Neuronal stem cell (in vitro differentiated cells): ENCODE measurements at regions not wholly inside any gene's neighbourhood (a gene's known extent, or its start where the extent isn't known, plus 50 kb on each side); places are given as distances from the start of the nearest gene placed in this dataset.

Source experiments
- DNase-seq: peaks from one replicate; pipeline ENCODE4 v3.0.0-alpha.2; 2013; ENCODE audit warnings: low spot score
- H2AFZ ChIP-seq: one replicate; pipeline ENCODE4 v1.6.1; 2013; ENCODE audit warnings: mild to moderate bottlenecking, low read length, inconsistent platforms
- H2AK5ac ChIP-seq: 2 replicates; pipeline ENCODE4 v1.6.1; 2013; ENCODE audit warnings: low read depth, mild to moderate bottlenecking, inconsistent platforms, low read length, moderate library complexity, mixed read lengths
- H2BK120ac ChIP-seq: 2 replicates; pipeline ENCODE4 v1.6.1; 2013; ENCODE audit warnings: low read depth, mild to moderate bottlenecking, inconsistent platforms, low read length, moderate library complexity, mixed read lengths
- H2BK12ac ChIP-seq: one replicate; pipeline ENCODE4 v1.6.1; 2013; ENCODE audit warnings: low read length, inconsistent platforms
- H2BK15ac ChIP-seq: 2 replicates; pipeline ENCODE4 v1.6.1; 2013; ENCODE audit warnings: mild to moderate bottlenecking, low read length, inconsistent platforms, mixed read lengths
- H2BK5ac ChIP-seq: one replicate; pipeline ENCODE4 v1.6.1; 2013; ENCODE audit warnings: inconsistent platforms, mild to moderate bottlenecking, low read length, moderate library complexity
- H3K14ac ChIP-seq: one replicate; pipeline ENCODE4 v1.6.1; 2013; ENCODE audit warnings: low read length, inconsistent platforms
- H3K18ac ChIP-seq: 2 replicates; pipeline ENCODE4 v1.6.1; 2013; ENCODE audit warnings: low read length, inconsistent platforms
- H3K23ac ChIP-seq: 2 replicates; pipeline ENCODE4 v1.6.1; 2013; ENCODE audit warnings: low read depth, mild to moderate bottlenecking, mixed read lengths, low read length, inconsistent platforms; ENCODE audit not compliant: poor library complexity
- H3K27ac ChIP-seq: replicated peaks from 3 replicates; pipeline ENCODE4 v1.5.1; 2013; ENCODE audit warnings: low read length, inconsistent platforms
- H3K27me3 ChIP-seq, 3 experiments: 2 replicates each; pipeline ENCODE4 v1.6.1; 2013; ENCODE audit warnings: low read length in 3 of 3, mild to moderate bottlenecking in 2 of 3, inconsistent platforms in 1 of 3, low read depth in 1 of 3, mixed read lengths in 1 of 3, moderate library complexity in 1 of 3; ENCODE audit not compliant: control insufficient read depth in 3 of 3, insufficient read depth in 3 of 3
- H3K36me3 ChIP-seq, 2 donors: replicated peaks in 1 of 2; 2 replicates each; pipeline ENCODE4 v1.6.1; 2013; ENCODE audit warnings: low read length in 2 of 2; ENCODE audit not compliant: control insufficient read depth in 2 of 2, insufficient read depth in 2 of 2
- H3K4ac ChIP-seq: 2 replicates; pipeline ENCODE4 v1.6.1; 2013; ENCODE audit warnings: inconsistent platforms, mild to moderate bottlenecking, low read length, moderate library complexity
- H3K4me1 ChIP-seq, 2 donors: 1 replicate in 1 of 2; 2 replicates in 1 of 2; pipeline ENCODE4 v1.6.1; 2013; ENCODE audit warnings: low read length in 2 of 2, low read depth in 1 of 2; ENCODE audit not compliant: control insufficient read depth in 2 of 2, insufficient read depth in 1 of 2
- H3K4me2 ChIP-seq: one replicate; pipeline ENCODE4 v1.6.1; 2013; ENCODE audit warnings: mild to moderate bottlenecking, low read length, inconsistent platforms; ENCODE audit not compliant: insufficient read depth, poor library complexity, severe bottlenecking
- H3K4me3 ChIP-seq, 2 donors: 2 replicates each; pipeline ENCODE4 v1.5.1; 2013; ENCODE audit warnings: low read length in 2 of 2, mild to moderate bottlenecking in 2 of 2, inconsistent platforms in 1 of 2, moderate library complexity in 1 of 2
- H3K79me1 ChIP-seq: one replicate; pipeline ENCODE4 v1.6.1; 2013; ENCODE audit warnings: low read depth, mild to moderate bottlenecking, inconsistent platforms, low read length, moderate library complexity
- H3K9ac ChIP-seq: one replicate; pipeline ENCODE4 v1.6.1; 2013; ENCODE audit warnings: mild to moderate bottlenecking, low read depth, low read length, inconsistent platforms; ENCODE audit not compliant: poor library complexity
- H3K9me3 ChIP-seq, 2 donors: replicated peaks in 1 of 2; 2 replicates each; pipeline versions ENCODE3 to v1.6.1; 2013; ENCODE audit warnings: low read length in 2 of 2, mild to moderate bottlenecking in 2 of 2, inconsistent platforms in 1 of 2, low read depth in 1 of 2, mixed read lengths in 1 of 2, moderate library complexity in 1 of 2; ENCODE audit not compliant: control insufficient read depth in 2 of 2, insufficient read depth in 1 of 2
- H4K8ac ChIP-seq: one replicate; pipeline ENCODE4 v1.6.1; 2013; ENCODE audit warnings: low read depth, mild to moderate bottlenecking, inconsistent platforms, low read length, moderate library complexity
- H4K91ac ChIP-seq: one replicate; pipeline ENCODE4 v1.6.1; 2013; ENCODE audit warnings: low read length, low read depth, mild to moderate bottlenecking, inconsistent platforms; ENCODE audit not compliant: poor library complexity
- WGBS, 2 donors: extraction: QIAGEN DNeasy Blood & Tissue Kit; methylation state at CpG; one replicate each; pipeline ENCODE4 v1.1.7; 2013; ENCODE audit warnings: missing lambda C conversion rate in 2 of 2, mixed read lengths in 1 of 2; ENCODE audit not compliant: insufficient read length in 2 of 2, insufficient replicate concordance in 1 of 2; ENCODE audit errors: extremely low coverage in 2 of 2; 5-methylcytosine and 5-hydroxymethylcytosine counted together

DNA sequence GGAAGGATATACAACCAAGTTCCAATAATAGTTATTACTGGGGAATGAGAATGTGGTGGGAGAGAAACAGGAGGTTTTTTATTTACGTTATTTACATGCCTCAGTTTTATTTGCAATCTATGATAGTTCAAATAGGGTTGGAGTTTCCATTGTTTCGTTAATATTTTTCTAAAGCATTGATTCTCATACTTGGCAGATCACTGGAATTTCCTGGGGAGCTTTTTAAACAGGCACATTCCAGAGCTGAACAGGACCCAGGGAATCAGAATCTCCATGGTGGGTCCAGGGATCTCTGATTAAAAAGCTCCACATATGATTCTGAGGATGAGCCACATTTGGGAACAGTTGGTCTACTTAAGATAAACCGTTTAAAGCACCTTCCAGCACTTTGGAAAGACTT, 123.9 kb downstream of the IL20RB start:
- no peak overlapping the region for H3K18ac ChIP-seq
- H3K14ac ChIP-seq: no peak overlapping the region
- H3K4me3 ChIP-seq: no peak overlapping the region
- no peak overlapping the region for H3K4me2 ChIP-seq
- H2BK15ac ChIP-seq: no peak overlapping the region
- H2BK12ac ChIP-seq: no peak overlapping the region
- WGBS, 2 donors: no CpG with 5 or more reads among the region's 3 CpGs
- no peak overlapping the region for H2BK5ac ChIP-seq
- no peak overlapping the region for H2BK120ac ChIP-seq
- no peaks in the 10 kb centered on the region for H3K79me1 ChIP-seq
- H3K4ac ChIP-seq: no peak overlapping the region
- H3K23ac ChIP-seq: no peak overlapping the region
- no peaks in the 10 kb centered on the region for H3K4me1 ChIP-seq
- H3K36me3 ChIP-seq: no peaks in the 10 kb centered on the region
- H4K91ac ChIP-seq: no peak overlapping the region
- no peak overlapping the region for H2AK5ac ChIP-seq
- H3K27me3 ChIP-seq: peaks cover 0 to 2% (median 0%) of the 10 kb centered on the region in 3 experiments
- DNase-seq: no peak
- no peak overlapping the region for H3K27ac ChIP-seq
- no peak overlapping the region for H3K9ac ChIP-seq
- no peak overlapping the region for H2AFZ ChIP-seq
- no peak overlapping the region for H4K8ac ChIP-seq
- H3K9me3 ChIP-seq: no peaks in the 10 kb centered on the region

DNA sequence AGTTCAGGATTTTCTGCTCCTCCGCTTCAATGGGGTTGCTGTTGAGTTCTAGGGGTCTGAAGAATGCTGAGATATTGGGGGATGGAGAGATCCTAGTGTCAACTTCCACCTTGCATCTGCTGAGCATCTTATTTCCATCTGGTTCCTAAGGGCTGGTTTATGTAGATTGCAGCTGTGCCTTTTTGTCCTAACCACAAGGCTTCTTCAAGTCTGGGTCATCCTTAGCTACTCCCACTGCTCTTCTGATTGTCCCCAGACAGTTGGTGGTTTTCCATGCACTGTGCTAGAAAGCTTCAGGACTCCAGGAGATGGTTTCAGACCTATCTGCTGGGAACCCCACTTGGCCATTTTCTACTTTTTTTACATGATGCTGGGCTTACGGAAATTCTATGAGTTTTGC, 125.0 kb downstream of the IL20RB start:
- no peak overlapping the region for H2AK5ac ChIP-seq
- no peak overlapping the region for H3K4me3 ChIP-seq
- no peaks in the 10 kb centered on the region for H3K36me3 ChIP-seq
- no peaks in the 10 kb centered on the region for H3K9me3 ChIP-seq
- no peak overlapping the region for H2BK5ac ChIP-seq
- no peak overlapping the region for H3K18ac ChIP-seq
- H2BK120ac ChIP-seq: no peak overlapping the region
- no CpG with 5 or more reads among the region's 2 CpGs for WGBS, 2 donors
- no peak overlapping the region for H2AFZ ChIP-seq
- no peak overlapping the region for H4K91ac ChIP-seq
- H2BK15ac ChIP-seq: no peak overlapping the region
- no peaks in the 10 kb centered on the region for H3K79me1 ChIP-seq
- H3K4me1 ChIP-seq: no peaks in the 10 kb centered on the region
- H2BK12ac ChIP-seq: no peak overlapping the region
- no peak overlapping the region for H3K4me2 ChIP-seq
- H3K27ac ChIP-seq: no peak overlapping the region
- DNase-seq: no peak
- no peak overlapping the region for H3K4ac ChIP-seq
- peaks cover 0 to 2% (median 0%) of the 10 kb centered on the region in 3 experiments for H3K27me3 ChIP-seq
- H3K9ac ChIP-seq: no peak overlapping the region
- no peak overlapping the region for H4K8ac ChIP-seq
- no peak overlapping the region for H3K23ac ChIP-seq
- H3K14ac ChIP-seq: no peak overlapping the region

DNA sequence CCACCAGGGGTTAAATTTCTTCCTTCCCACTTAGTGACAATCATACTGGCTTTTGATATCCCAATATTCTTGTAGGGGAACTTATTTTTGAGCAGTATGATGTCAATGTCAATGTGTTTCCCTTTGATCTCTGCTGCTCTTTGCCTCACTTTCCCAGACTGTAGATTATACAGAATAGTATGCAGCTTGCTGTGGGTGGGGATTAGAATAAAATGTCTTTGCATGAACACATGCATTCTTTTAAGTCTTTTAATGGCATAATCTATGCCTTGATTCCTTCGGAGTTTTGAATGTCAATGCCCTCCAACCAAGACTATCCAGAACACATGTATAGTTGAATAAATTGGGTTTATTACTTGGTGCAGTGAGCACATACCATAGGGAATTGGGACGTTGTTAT, 125.5 kb downstream of the IL20RB start:
- 100% methylated on average over 1 of the region's 2 CpGs; no CpG with 5 or more reads in 1 of the 2 donors for WGBS, 2 donors

DNA sequence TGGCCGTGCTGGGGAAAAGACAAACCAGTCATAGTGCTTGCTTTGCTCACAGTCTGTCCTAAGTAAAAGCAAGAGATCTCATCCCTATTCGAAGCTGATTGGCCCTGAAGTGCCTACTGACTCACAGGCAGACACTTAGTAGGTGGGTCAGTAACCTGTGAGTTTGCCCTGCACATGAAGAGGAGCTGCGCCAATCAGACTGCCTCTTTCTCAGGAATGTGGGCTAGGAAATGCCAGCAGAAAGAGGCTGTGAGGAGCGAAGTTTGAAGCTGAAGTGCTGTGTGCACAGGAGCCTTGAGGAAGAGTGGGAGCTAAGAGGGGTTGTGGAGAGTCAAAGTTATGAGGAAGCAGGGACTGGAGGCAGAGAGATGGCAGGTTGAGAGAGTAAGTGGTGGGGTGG, 126.8 kb downstream of the IL20RB start:
- no peak overlapping the region for H3K4me2 ChIP-seq
- no peaks in the 10 kb centered on the region for H3K79me1 ChIP-seq
- no peak overlapping the region for H3K18ac ChIP-seq
- no peaks in the 10 kb centered on the region for H3K36me3 ChIP-seq
- H4K8ac ChIP-seq: no peak overlapping the region
- peaks cover 0 to 2% (median 0%) of the 10 kb centered on the region in 3 experiments for H3K27me3 ChIP-seq
- H3K4me1 ChIP-seq: no peaks in the 10 kb centered on the region
- no CpG with 5 or more reads among the region's 4 CpGs for WGBS, 2 donors
- H3K9ac ChIP-seq: no peak overlapping the region
- H3K14ac ChIP-seq: no peak overlapping the region
- no peak overlapping the region for H2BK15ac ChIP-seq
- no peak overlapping the region for H2AK5ac ChIP-seq
- H3K23ac ChIP-seq: no peak overlapping the region
- DNase-seq: no peak
- no peak overlapping the region for H4K91ac ChIP-seq
- no peak overlapping the region for H3K4ac ChIP-seq
- no peak overlapping the region for H3K27ac ChIP-seq
- no peak overlapping the region for H2BK120ac ChIP-seq
- no peaks in the 10 kb centered on the region for H3K9me3 ChIP-seq
- no peak overlapping the region for H2AFZ ChIP-seq
- H2BK12ac ChIP-seq: no peak overlapping the region
- H2BK5ac ChIP-seq: no peak overlapping the region
- no peak overlapping the region for H3K4me3 ChIP-seq

More for the DNA sequence above, 125.5 kb downstream of the IL20RB start:
- Histone ChIP-seq H3K4me2 (no peak overlapping the region), H2AK5ac (no peak overlapping the region), H3K14ac (no peak overlapping the region), H3K18ac (no peak overlapping the region), H2BK120ac (no peak overlapping the region), H3K79me1 (no peaks in the 10 kb centered on the region), H2BK5ac (no peak overlapping the region), H3K27ac (no peak overlapping the region), H3K4ac (no peak overlapping the region), H3K9me3 (no peaks in the 10 kb centered on the region), H2BK12ac (no peak overlapping the region), H3K27me3 (peaks cover 0 to 2% (median 0%) of the 10 kb centered on the region in 3 experiments), H2BK15ac (no peak overlapping the region), H2AFZ (no peak overlapping the region), H4K8ac (no peak overlapping the region), H3K9ac (no peak overlapping the region), H4K91ac (no peak overlapping the region), H3K4me3 (no peak overlapping the region), H3K36me3 (no peaks in the 10 kb centered on the region), H3K23ac (no peak overlapping the region), H3K4me1 (no peaks in the 10 kb centered on the region)
- no peak for DNase-seq
